Left ventricle myocardium superior (tissue), 1 donor: ENCODE measurements at regions not wholly inside any gene's neighbourhood (a gene's known extent, or its start where the extent isn't known, plus 50 kb on each side); places are given as distances from the start of the nearest gene placed in this dataset.
"Not testable (repeated sequence)": the region's sequence is repeated elsewhere in the genome, so short reads cannot be mapped to it uniquely, and the experiment has no call there.

Source experiments
- ATAC-seq: fragments of 200-7000 bp; cut with Tn5 transposase; one replicate; pipeline ENCODE4 v1.9.1; 2020; ENCODE audit warnings: mild to moderate bottlenecking, moderate library complexity
- DNase-seq: peaks from one replicate; pipeline ENCODE4 v3.0.0-alpha.2; 2020
- intact Hi-C: fragments of 100-400 bp; cut with micrococcal nuclease; formaldehyde crosslinking; loops from one replicate; pipeline ENCODE4 v1.11.0; 2022
- donor health status: DM: no; HTN: yes; CAD: no; lungs with severe emphysema.

- ATAC-seq, intact Hi-C loops, DNase-seq: not testable (repeated sequence)
Measured at GRCh38 chr2:187610450-187610849, 56.2 kb upstream of the TFPI start.

DNA sequence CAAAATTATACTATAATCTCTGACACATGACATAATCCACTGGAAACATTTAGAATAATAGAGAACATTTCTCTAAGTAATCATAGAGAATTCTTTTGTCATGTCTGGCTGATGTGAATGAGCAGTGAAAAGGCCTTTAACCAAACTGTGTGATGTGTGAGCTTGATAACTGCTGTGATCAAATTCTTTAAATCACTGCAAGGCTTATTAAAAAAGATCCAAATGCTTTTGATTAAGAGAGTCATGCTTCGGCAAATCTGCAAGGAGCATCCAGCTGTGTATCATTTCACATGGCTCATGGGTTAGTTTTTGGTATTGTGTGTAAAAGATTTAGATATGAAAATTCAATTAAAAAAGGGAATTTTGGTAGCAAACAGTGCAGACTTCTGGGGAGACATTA, 58.6 kb upstream of the TFPI start:
- DNase-seq: no peak
- no peak for ATAC-seq
- intact Hi-C loops: no loop called here

GRCh38 chr2:187614756-187615155, 60.5 kb upstream of the TFPI start:
- ATAC-seq (no peak), DNase-seq (no peak)
- intact Hi-C loops: no loop called here

DNA sequence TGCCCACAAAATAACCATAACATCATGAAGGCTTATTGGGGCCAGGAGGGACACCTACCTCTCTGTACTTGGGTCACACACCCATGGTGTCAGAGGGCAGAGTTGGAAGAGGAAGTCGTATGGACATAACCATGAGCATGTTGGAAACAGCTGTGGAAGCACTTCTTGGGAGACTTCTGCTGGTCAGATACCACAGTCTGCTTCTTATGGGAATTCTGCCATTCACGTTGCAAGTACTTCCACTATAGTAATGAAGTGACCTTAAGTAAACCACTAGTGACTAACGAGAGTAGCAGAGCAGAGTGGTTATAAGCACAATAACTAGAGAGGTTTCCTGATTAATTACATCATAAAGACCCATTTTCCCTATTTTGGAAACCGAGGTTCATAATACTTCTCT, 61.1 kb upstream of the TFPI start:
- ATAC-seq (no peak), DNase-seq (no peak)
- intact Hi-C loops: no loop called here

DNA sequence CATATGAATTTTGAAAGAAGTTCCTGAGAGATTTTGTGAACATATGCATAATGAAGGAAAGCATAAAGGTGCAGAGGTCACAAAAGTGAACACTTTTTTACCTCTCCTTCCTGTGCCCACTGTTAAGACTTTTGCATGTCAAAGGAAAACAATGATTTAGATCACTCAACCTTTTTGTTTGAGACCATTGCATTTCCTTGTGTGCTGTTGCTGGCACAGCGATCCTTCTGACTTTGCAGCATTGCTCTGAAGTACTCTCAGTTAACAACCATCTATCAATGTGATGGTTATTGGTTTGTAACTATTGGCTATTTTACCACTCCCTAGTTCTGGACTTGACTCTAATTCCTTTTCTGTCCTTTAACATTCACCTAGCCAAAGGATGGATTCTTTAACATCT, 61.7 kb upstream of the TFPI start:
- no peak for ATAC-seq
- DNase-seq: no peak
- intact Hi-C loops: no loop called here

DNA sequence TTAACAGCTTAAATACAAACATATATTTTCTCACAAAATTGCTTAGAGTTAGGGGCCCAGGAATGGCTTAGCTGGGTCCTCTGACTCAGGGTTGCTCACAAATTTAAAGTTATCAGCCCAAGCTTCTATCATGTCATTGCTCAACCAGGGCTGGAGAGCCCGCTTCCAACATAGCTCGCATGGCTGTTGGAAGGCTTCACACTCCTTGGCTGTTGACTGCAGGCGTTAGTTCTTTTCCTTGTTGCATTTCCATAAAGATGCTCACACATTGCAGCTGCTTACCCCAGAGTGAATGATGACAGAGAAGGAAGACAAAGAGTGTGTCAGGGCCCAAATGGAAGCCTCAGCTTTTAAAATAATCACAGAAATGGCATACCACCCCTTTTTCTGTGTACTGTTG, 62.9 kb upstream of the TFPI start:
- DNase-seq (no peak), ATAC-seq (no peak)
- intact Hi-C loops: no loop called here

GRCh38 chr2:187617905-187618304, 63.7 kb upstream of the TFPI start:
- ATAC-seq (no peak), DNase-seq (no peak)
- intact Hi-C loops: no loop called here

DNA sequence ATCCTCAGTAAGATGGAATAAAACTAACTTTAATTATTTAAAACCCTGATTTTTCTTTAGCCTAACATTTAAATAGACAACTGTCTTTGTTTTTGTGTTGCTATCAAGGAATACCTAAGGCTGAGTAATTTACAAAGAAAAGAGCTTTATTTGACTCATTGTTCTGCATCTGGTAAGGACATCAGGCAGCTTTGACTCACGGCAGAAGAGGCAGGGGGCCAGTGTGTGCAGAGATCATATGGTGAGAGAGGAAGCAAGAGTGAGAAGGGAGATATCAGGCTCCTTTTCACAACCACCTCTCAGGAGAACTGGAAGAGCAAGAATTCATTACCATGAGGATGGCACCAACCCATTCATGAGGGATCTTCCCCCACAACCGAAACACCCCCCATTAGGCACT, 64.6 kb upstream of the TFPI start:
- ATAC-seq (no peak), DNase-seq (no peak)
- intact Hi-C loops: no loop called here

GRCh38 chr2:187627153-187627552, 72.9 kb upstream of the TFPI start:
- DNase-seq: no peak
- no peak for ATAC-seq
- intact Hi-C loops: no loop called here

GRCh38 chr2:187636731-187637391, 82.6 kb upstream of the TFPI start:
- ATAC-seq, intact Hi-C loops, DNase-seq: not testable (repeated sequence)

GRCh38 chr2:187637392-187637740, 83.1 kb upstream of the TFPI start:
- ATAC-seq, DNase-seq, intact Hi-C loops: not testable (repeated sequence)

DNA sequence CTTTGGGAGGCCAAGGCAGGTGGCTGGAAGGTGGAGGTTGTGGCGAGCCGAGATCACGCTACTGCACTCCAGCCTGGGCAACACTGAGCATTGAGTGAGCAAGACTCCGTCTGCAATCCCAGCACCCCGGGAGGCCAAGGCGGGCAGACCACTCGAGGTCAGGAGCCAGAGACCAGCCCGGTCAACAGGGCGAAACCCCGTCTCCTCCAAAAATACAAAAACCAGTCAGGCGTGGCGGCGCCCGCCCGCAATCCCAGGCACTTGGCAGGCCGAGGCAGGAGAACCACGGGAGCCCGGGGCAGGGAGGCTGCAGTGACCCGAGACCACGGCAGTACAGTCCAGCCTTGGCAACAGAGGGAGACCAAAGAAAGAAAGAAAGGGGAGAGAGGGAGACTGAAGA, 83.5 kb upstream of the TFPI start:
- intact Hi-C loops, DNase-seq, ATAC-seq: not testable (repeated sequence)

GRCh38 chr2:187638840-187639239, 84.6 kb upstream of the TFPI start:
- intact Hi-C loops: no loop called here
- no peak for DNase-seq
- ATAC-seq: no peak

DNA sequence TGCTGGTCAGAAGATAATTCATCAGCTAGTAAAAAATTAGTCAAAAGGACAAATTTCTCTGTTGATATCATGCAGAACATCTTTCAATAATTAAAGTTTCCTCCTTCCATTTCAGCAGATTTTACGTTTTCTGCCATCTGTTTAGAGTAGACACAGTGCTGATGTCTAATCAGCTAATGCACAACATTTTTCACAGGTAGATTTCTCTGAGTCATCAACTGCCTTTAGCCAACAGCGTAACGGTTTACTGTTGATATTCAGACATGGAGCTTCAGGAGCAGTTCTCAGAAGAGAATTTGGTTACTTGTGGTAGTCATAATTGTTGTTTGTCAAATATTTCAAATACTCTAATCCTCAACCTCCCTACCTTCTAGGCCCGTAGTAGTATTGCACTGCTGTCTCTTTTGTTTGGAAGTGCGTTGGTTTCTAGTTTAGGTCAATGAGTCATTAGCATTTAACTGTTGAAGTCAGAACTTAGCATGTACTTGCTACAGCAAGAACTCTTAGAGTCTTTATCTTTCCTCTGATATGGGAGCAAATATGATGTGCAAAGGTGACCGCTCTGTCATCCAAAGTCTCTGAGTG, 86.8 kb upstream of the TFPI start:
- DNase-seq (no peak), ATAC-seq (no peak)

GRCh38 chr2:187642498-187642897, 88.3 kb upstream of the TFPI start:
- DNase-seq (no peak), ATAC-seq (no peak)
- intact Hi-C loops: no loop called here

More for the DNA sequence above, 86.8 kb upstream of the TFPI start:
- intact Hi-C loops: no loop called here

- intact Hi-C loops: no loop called here
- DNase-seq (no peak), ATAC-seq (no peak)
Measured at GRCh38 chr2:187644486-187644885, 90.3 kb upstream of the TFPI start.

DNA sequence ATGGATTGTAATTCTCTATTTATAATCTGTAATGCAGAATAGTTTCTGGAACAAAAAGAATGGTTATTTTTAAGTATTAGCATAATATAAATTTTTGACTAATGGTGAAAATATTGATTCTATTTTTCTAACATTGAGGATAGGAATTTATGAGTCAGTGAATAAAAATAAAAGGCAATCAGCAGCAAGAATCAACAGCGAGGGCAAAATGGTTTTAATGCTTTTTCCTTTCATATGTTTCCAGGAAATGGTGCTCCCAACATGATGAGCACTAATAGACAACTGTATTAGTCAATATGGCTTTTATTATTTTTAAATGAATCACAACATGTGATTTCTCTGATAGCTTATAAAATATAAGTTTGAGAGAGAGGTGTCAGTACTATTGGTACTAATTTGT, 90.7 kb upstream of the TFPI start:
- intact Hi-C loops: no loop called here
- ATAC-seq (no peak), DNase-seq (no peak)

- DNase-seq (no peak), ATAC-seq (no peak)
- intact Hi-C loops: no loop called here
Measured at GRCh38 chr2:187646556-187646955, 92.3 kb upstream of the TFPI start.

DNA sequence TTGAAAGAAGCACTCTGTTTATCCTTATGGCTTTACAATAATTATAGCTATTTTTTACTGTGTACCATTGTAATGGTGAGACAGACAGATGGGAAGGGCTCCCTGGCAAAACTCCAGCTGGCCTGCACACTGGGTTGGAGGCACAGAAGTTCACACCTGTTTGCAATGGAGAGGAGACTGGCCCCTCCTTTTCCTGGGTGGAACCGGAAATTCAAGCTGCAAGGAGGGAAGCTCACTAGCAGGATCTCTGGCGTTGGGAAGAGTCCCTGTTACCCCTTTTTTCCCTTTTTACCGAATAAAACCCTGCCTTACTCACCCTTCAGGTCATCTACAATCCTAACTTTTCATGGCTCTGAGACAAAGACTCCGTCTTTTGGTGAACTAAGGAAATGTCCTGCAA, 100.3 kb upstream of the TFPI start:
- ATAC-seq (no peak), DNase-seq (no peak)
- intact Hi-C loops: no loop called here

GRCh38 chr2:187655001-187655400, 100.8 kb upstream of the TFPI start:
- DNase-seq: no peak
- intact Hi-C loops: no loop called here
- peak; percentile 43 for ATAC-seq

- ATAC-seq: no peak
- no peak for DNase-seq
Measured at GRCh38 chr2:187656123-187656522, 101.9 kb upstream of the TFPI start.

More at GRCh38 chr2:187656123-187656522, 101.9 kb upstream of the TFPI start:
- intact Hi-C loops: no loop called here
